DOHH2 (cell line): ENCODE measurements at regions not wholly inside any gene's neighbourhood (a gene's known extent, or its start where the extent isn't known, plus 50 kb on each side); places are given as distances from the start of the nearest gene placed in this dataset.
A peak's percentile ranks its signal among the peaks of the same experiment; 100 is the strongest.

Source experiments
- H3F3A ChIP-seq: fragments of 200-600 bp; sonication (generic), shearing (Covaris generic); 2 replicates; pipeline ENCODE4 v1.6.0; 2016; ENCODE audit warnings: antibody characterized with exemption, mild to moderate bottlenecking; ENCODE audit not compliant: control insufficient read depth, insufficient read depth
- H3K27ac ChIP-seq: fragments of 200-600 bp; sonication (generic); 2 replicates; pipeline ENCODE4 v1.5.1; 2014; ENCODE audit warnings: low read depth, mild to moderate bottlenecking, low read length, moderate library complexity
- H3K27me3 ChIP-seq: fragments of 200-600 bp; sonication (generic); 2 replicates; pipeline ENCODE4 v1.6.1; 2014; ENCODE audit warnings: mild to moderate bottlenecking, low read length, mixed read lengths; ENCODE audit not compliant: control insufficient read depth
- H3K36me3 ChIP-seq: fragments of 200-600 bp; sonication (generic); 2 replicates; pipeline ENCODE4 v1.6.1; 2014; ENCODE audit warnings: mild to moderate bottlenecking, low read length, moderate library complexity, mixed read lengths; ENCODE audit not compliant: control insufficient read depth
- H3K4me1 ChIP-seq: fragments of 200-600 bp; sonication (generic); 2 replicates; pipeline ENCODE4 v1.6.1; 2014; ENCODE audit warnings: mild to moderate bottlenecking, low read length, mixed read lengths; ENCODE audit not compliant: control insufficient read depth
- H3K4me2 ChIP-seq: fragments of 200-600 bp; sonication (generic); 2 replicates; pipeline ENCODE4 v1.6.0; 2014; ENCODE audit warnings: mild to moderate bottlenecking, low read length, moderate library complexity
- H3K4me3 ChIP-seq: fragments of 200-600 bp; sonication (generic); 2 replicates; pipeline ENCODE4 v1.5.1; 2014; ENCODE audit warnings: mild to moderate bottlenecking, low read length, mixed read lengths
- H3K79me2 ChIP-seq: fragments of 200-600 bp; sonication (generic); 2 replicates; pipeline ENCODE4 v1.6.1; 2014; ENCODE audit warnings: mild to moderate bottlenecking, low read length, mixed read lengths; ENCODE audit not compliant: control insufficient read depth
- H3K9me2 ChIP-seq: fragments of 200-600 bp; sonication (generic); replicated peaks from 2 replicates; pipeline ENCODE4 v1.6.1; 2014; ENCODE audit warnings: mild to moderate bottlenecking, low read length, mixed read lengths; ENCODE audit not compliant: control insufficient read depth
- H3K9me3 ChIP-seq: fragments of 200-600 bp; sonication (generic); 2 replicates; pipeline ENCODE4 v1.6.1; 2014; ENCODE audit warnings: antibody characterized with exemption, low read length, mixed read lengths; ENCODE audit not compliant: control insufficient read depth, insufficient read depth
- H4K20me1 ChIP-seq: fragments of 200-600 bp; sonication (generic); 2 replicates; pipeline ENCODE4 v1.6.0; 2014; ENCODE audit warnings: low read depth, mild to moderate bottlenecking, antibody characterized with exemption, low read length, moderate library complexity; ENCODE audit not compliant: control insufficient read depth, insufficient read depth
- CTCF ChIP-seq: fragments of 200-600 bp; sonication (generic); IDR thresholded peaks from one replicate; pipeline ENCODE4 v1.5.1; 2014; ENCODE audit warnings: antibody characterized with exemption, mild to moderate bottlenecking, low read depth, low read length; ENCODE audit not compliant: poor library complexity, severe bottlenecking
- EZH2phosphoT487 ChIP-seq: fragments of 200-600 bp; sonication (generic); IDR thresholded peaks from 2 replicates; pipeline ENCODE4 v1.6.1; 2017; ENCODE audit warnings: borderline replicate concordance, mild to moderate bottlenecking, antibody characterized with exemption, low read length, moderate library complexity, mixed read lengths

GRCh38 chr1:240691909-240692705 is 80.2 kb upstream of the GREM2 start:
- H3K36me3 ChIP-seq, result no peaks in the 10 kb centered on the region
- H3K27me3 ChIP-seq, result no peaks in the 10 kb centered on the region
- TF ChIP-seq CTCF (peak; percentile 16), EZH2phosphoT487 (no peak)
- no peaks in the 10 kb centered on the region for H3K9me3 ChIP-seq
- H3K4me3 ChIP-seq, result no peak overlapping the region
- no peak overlapping the region for H3K27ac ChIP-seq
- H4K20me1 ChIP-seq, result no peaks in the 10 kb centered on the region
- H3F3A ChIP-seq, result no peaks in the 10 kb centered on the region
- no peaks in the 10 kb centered on the region for H3K79me2 ChIP-seq
- H3K9me2 ChIP-seq, result no peaks in the 10 kb centered on the region
- peaks cover 7% of the 10 kb centered on the region for H3K4me1 ChIP-seq
- no peak overlapping the region for H3K4me2 ChIP-seq

- H3K9me2 ChIP-seq, result no peaks in the 10 kb centered on the region
- H3K27ac ChIP-seq, result no peak overlapping the region
- H3K79me2 ChIP-seq, result no peaks in the 10 kb centered on the region
- TF ChIP-seq EZH2phosphoT487 (no peak), CTCF (no peak)
- H4K20me1 ChIP-seq, result no peaks in the 10 kb centered on the region
- no peak overlapping the region for H3K4me2 ChIP-seq
- H3K36me3 ChIP-seq, result no peaks in the 10 kb centered on the region
- H3K4me1 ChIP-seq, result peaks cover 7% of the 10 kb centered on the region
- no peak overlapping the region for H3K4me3 ChIP-seq
- no peaks in the 10 kb centered on the region for H3K27me3 ChIP-seq
- H3K9me3 ChIP-seq, result no peaks in the 10 kb centered on the region
- no peaks in the 10 kb centered on the region for H3F3A ChIP-seq
Measured at GRCh38 chr1:240691501-240691900, 79.5 kb upstream of the GREM2 start.

- Histone ChIP-seq H3K36me3 (no peaks in the 10 kb centered on the region), H3K4me1 (peaks cover under 1% of the 10 kb centered on the region; the same call in 1 of the 2 replicates), H3K9me3 (no peaks in the 10 kb centered on the region), H3K4me2 (no peak overlapping the region), H3F3A (no peaks in the 10 kb centered on the region), H3K27ac (no peak overlapping the region), H3K4me3 (no peak overlapping the region), H3K79me2 (no peaks in the 10 kb centered on the region), H3K27me3 (no peaks in the 10 kb centered on the region), H3K9me2 (no peaks in the 10 kb centered on the region), H4K20me1 (no peaks in the 10 kb centered on the region)
- no peak for TF ChIP-seq EZH2phosphoT487
- no peak for TF ChIP-seq CTCF
Measured at GRCh38 chr1:240687820-240688219, 75.9 kb upstream of the GREM2 start.
